Embryonic facial prominence (tissue), 1 donor: ENCODE measurements at regions not wholly inside any gene's neighbourhood (a gene's known extent, or its start where the extent isn't known, plus 50 kb on each side); places are given as distances from the start of the nearest gene placed in this dataset.
"Not testable (repeated sequence)": the region's sequence is repeated elsewhere in the genome, so short reads cannot be mapped to it uniquely, and the experiment has no call there.

Source experiments
- DNase-seq: peaks from one replicate; pipeline ENCODE4 v3.0.0-alpha.2; 2016; ENCODE audit errors: extremely low spot score

GRCh38 chr2:18311420-18312195 is 248.8 kb downstream of the RDH14 start:
- DNase-seq: no peak

- no peak for DNase-seq
Measured at GRCh38 chr2:18309627-18310026, 250.8 kb downstream of the RDH14 start.

- DNase-seq: no peak
Measured at GRCh38 chr2:18309188-18309587, 251.3 kb downstream of the RDH14 start.

GRCh38 chr2:18304849-18305248 is 255.6 kb downstream of the RDH14 start:
- DNase-seq: no peak

GRCh38 chr2:18301421-18302139 is 258.9 kb downstream of the RDH14 start:
- DNase-seq: no peak

- DNase-seq: no peak
Measured at GRCh38 chr2:18299423-18300212, 260.8 kb downstream of the RDH14 start.

GRCh38 chr2:18297534-18298058 is 262.9 kb downstream of the RDH14 start:
- no peak for DNase-seq

GRCh38 chr2:18290386-18290785 is 270.1 kb downstream of the RDH14 start:
- no peak for DNase-seq

GRCh38 chr2:18286897-18287296 is 273.6 kb downstream of the RDH14 start:
- no peak for DNase-seq

- no peak for DNase-seq
Measured at GRCh38 chr2:18284331-18284730, 276.1 kb downstream of the RDH14 start.

GRCh38 chr2:18282026-18282425 is 278.4 kb downstream of the RDH14 start:
- DNase-seq: no peak

GRCh38 chr2:18276583-18277075 is 283.8 kb downstream of the RDH14 start:
- no peak for DNase-seq

- no peak for DNase-seq
Measured at GRCh38 chr2:18273205-18273604, 287.2 kb downstream of the RDH14 start.

- no peak for DNase-seq
Measured at GRCh38 chr2:18272148-18272494, 288.3 kb downstream of the RDH14 start.

- no peak for DNase-seq
Measured at GRCh38 chr2:18271370-18272147, 288.9 kb downstream of the RDH14 start.

GRCh38 chr2:18268400-18268799 is 292.1 kb downstream of the RDH14 start:
- no peak for DNase-seq

- DNase-seq: no peak
Measured at GRCh38 chr2:18267501-18267900, 293.0 kb downstream of the RDH14 start.

- not testable (repeated sequence) for DNase-seq
Measured at GRCh38 chr2:18266699-18267098, 293.8 kb downstream of the RDH14 start.

GRCh38 chr2:18265614-18266586 is 294.6 kb downstream of the RDH14 start:
- DNase-seq: no peak

GRCh38 chr2:18262601-18263000 is 297.9 kb downstream of the RDH14 start:
- no peak for DNase-seq
